DND-41 (cell line): ENCODE measurements at regions not wholly inside any gene's neighbourhood (a gene's known extent, or its start where the extent isn't known, plus 50 kb on each side); places are given as distances from the start of the nearest gene placed in this dataset.

Experiments used
- CTCF ChIP-seq: IDR thresholded peaks from 2 replicates; pipeline ENCODE4 v1.5.1; 2012; ENCODE audit warnings: borderline replicate concordance, low read length, moderate library complexity, mild to moderate bottlenecking; ENCODE audit not compliant: poor library complexity, severe bottlenecking; ENCODE audit errors: extremely low read depth
- EZH2 ChIP-seq: IDR thresholded peaks from 3 replicates; pipeline ENCODE4 v1.6.1; 2012; ENCODE audit warnings: borderline replicate concordance, low read depth, mild to moderate bottlenecking, moderate library complexity, low read length, inconsistent platforms; ENCODE audit not compliant: severe bottlenecking

GRCh38 chr5:54696931-54697330, 179.4 kb downstream of the SNX18 start:
- TF ChIP-seq CTCF = no peak
- TF ChIP-seq EZH2 = no peak
